ENCODE measurements at regions not wholly inside any gene's neighbourhood (a gene's known extent, or its start where the extent isn't known, plus 50 kb on each side); places are given as distances from the start of the nearest gene placed in this dataset.
A peak's percentile ranks its signal among the peaks of the same experiment; 100 is the strongest.
"Not testable (repeated sequence)": the region's sequence is repeated elsewhere in the genome, so short reads cannot be mapped to it uniquely, and the experiment has no call there.

DNA sequence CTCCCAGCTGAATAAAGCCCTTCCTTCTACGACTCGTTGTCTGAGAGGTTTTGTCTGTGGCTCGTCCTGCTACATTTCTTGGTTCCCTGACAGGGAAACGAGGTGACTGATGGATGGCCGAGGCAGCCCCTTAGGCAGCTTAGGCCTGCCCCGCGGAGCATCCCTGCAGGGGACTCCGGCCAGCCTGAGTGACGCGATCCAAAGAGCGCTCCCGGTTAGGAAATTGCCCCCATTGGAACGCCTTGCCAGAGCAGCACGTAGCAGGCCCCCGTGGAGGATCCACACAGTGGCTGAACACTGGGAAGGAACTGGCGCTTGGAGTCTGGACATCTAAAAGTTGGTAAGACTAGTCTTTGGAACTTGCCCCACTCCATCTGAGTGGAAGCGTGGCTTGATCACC is 296.8 kb upstream of the SGCG start:
- peak overlapping the region; percentile 93 to 99 (median 94) for H3K27ac Mint-ChIP-seq

GRCh38 chr13:22886061-22886460 is 294.7 kb upstream of the SGCG start:
- not testable (repeated sequence) for H4K8ac ChIP-seq (replicated peaks; ENCODE audit: insufficient read length, low read depth, low read length); H3K23me2 ChIP-seq (ENCODE audit: insufficient read length, low read depth, low read length, poor library complexity, severe bottlenecking); H3K9me3 ChIP-seq (ENCODE audit: control insufficient read depth, low read depth, low read length); H3K4me2 ChIP-seq (ENCODE audit: insufficient read depth, insufficient read length, low read length); H3K79me2 ChIP-seq (ENCODE audit: insufficient read depth, low read length); H2BK5ac ChIP-seq (ENCODE audit: insufficient read length, low read length); H3T11ph ChIP-seq (ENCODE audit: low read length); H3K9ac ChIP-seq (ENCODE audit: extremely low read depth, insufficient read length, low read length); H3K27ac ChIP-seq (ENCODE audit: insufficient read length, low read depth, low read length); H3K27me3 Mint-ChIP-seq (ENCODE audit: low read depth); H4K20me1 ChIP-seq (ENCODE audit: control insufficient read depth, insufficient read depth, insufficient read length); H4K5ac ChIP-seq (ENCODE audit: insufficient read length, low read depth, low read length); H3K4me1 ChIP-seq (ENCODE audit: insufficient read depth, low read length); H3K4ac ChIP-seq (ENCODE audit: low read depth, low read length); H3K14ac ChIP-seq (ENCODE audit: insufficient read depth, low read length); H3K56ac ChIP-seq (ENCODE audit: insufficient read length, low read depth, low read length); H2BK20ac ChIP-seq (ENCODE audit: low read depth, low read length, poor library complexity, severe bottlenecking); H2BK120ac ChIP-seq (ENCODE audit: low read depth, low read length, poor library complexity, severe bottlenecking); H3K18ac ChIP-seq (ENCODE audit: insufficient read length, low read depth, low read length); H4K91ac ChIP-seq (ENCODE audit: insufficient read length, low read depth, low read length); H2AFZ ChIP-seq (ENCODE audit: low read length); DNase-seq; H3K36me3 Mint-ChIP-seq (ENCODE audit: insufficient read depth in 1 of 3, low read depth in 3 of 3); H3K23ac ChIP-seq (ENCODE audit: insufficient read length, low read depth, low read length); H3K79me1 ChIP-seq (ENCODE audit: insufficient read depth, low read depth, low read length, poor library complexity, severe bottlenecking); H2BK15ac ChIP-seq (ENCODE audit: low read depth, low read length); H3K27me3 ChIP-seq (ENCODE audit: insufficient read depth, low read length); H2BK12ac ChIP-seq (ENCODE audit: insufficient read length, low read depth, low read length); H2AK5ac ChIP-seq (ENCODE audit: insufficient read length, low read length)
- Mint-ChIP-seq H3K4me1 (peaks cover 53 to 57% of the 10 kb centered on the region in 2 experiments), H3K9me3 (peaks cover under 1 to 11% of the 10 kb centered on the region in 2 experiments), H3K4me3 (peak overlapping the region; percentile 11 to 20; a peak in 4 of 5 replicates), H3K27ac (peak overlapping the region in 1 of 3 experiments; percentile 10; a peak in 1 of 7 replicates)
- no CpG with 5 or more reads among the region's 8 CpGs for WGBS (ENCODE audit: extremely low coverage, insufficient read length, low lambda C conversion rate)

More for the DNA sequence above, 296.8 kb upstream of the SGCG start:
- Histone ChIP-seq H4K8ac (replicated peaks; ENCODE audit: insufficient read length, low read depth, low read length) (no peak overlapping the region), H3K79me2 (ENCODE audit: insufficient read depth, low read length) (no peaks in the 10 kb centered on the region), H3K23ac (ENCODE audit: insufficient read length, low read depth, low read length) (no peak overlapping the region), H3K14ac (ENCODE audit: insufficient read depth, low read length) (peak overlapping the region; percentile 63; the same call in 1 of the 2 replicates), H3K4ac (ENCODE audit: low read depth, low read length) (no peak overlapping the region), H3K79me1 (ENCODE audit: insufficient read depth, low read depth, low read length, poor library complexity, severe bottlenecking) (no peaks in the 10 kb centered on the region), H4K5ac (ENCODE audit: insufficient read length, low read depth, low read length) (no peak overlapping the region), H3K4me2 (ENCODE audit: insufficient read depth, insufficient read length, low read length) (no peak overlapping the region), H2BK15ac (ENCODE audit: low read depth, low read length) (no peak overlapping the region), H3K9ac (ENCODE audit: extremely low read depth, insufficient read length, low read length) (no peak overlapping the region), H3T11ph (ENCODE audit: low read length) (no peak overlapping the region), H4K91ac (ENCODE audit: insufficient read length, low read depth, low read length) (no peak overlapping the region), H2AFZ (ENCODE audit: low read length) (no peak overlapping the region), H3K56ac (ENCODE audit: insufficient read length, low read depth, low read length) (no peak overlapping the region), H3K23me2 (ENCODE audit: insufficient read length, low read depth, low read length, poor library complexity, severe bottlenecking) (peaks cover 6% of the 10 kb centered on the region), H3K18ac (ENCODE audit: insufficient read length, low read depth, low read length) (peak overlapping the region; percentile 65), H3K9me3 (ENCODE audit: control insufficient read depth, low read depth, low read length) (no peaks in the 10 kb centered on the region), H2BK120ac (ENCODE audit: low read depth, low read length, poor library complexity, severe bottlenecking) (no peak overlapping the region), H3K4me1 (ENCODE audit: insufficient read depth, low read length) (peaks cover 4% of the 10 kb centered on the region; the same call in 1 of the 2 replicates), H2BK20ac (ENCODE audit: low read depth, low read length, poor library complexity, severe bottlenecking) (no peak overlapping the region), H2BK5ac (ENCODE audit: insufficient read length, low read length) (no peak overlapping the region), H3K27me3 (ENCODE audit: insufficient read depth, low read length) (no peaks in the 10 kb centered on the region), H4K20me1 (ENCODE audit: control insufficient read depth, insufficient read depth, insufficient read length) (no peaks in the 10 kb centered on the region), H3K27ac (ENCODE audit: insufficient read length, low read depth, low read length) (no peak overlapping the region), H2AK5ac (ENCODE audit: insufficient read length, low read length) (no peak overlapping the region), H2BK12ac (ENCODE audit: insufficient read length, low read depth, low read length) (no peak overlapping the region)
- peak; percentile 55 for DNase-seq
- no CpG with 5 or more reads among the region's 17 CpGs for WGBS (ENCODE audit: extremely low coverage, insufficient read length, low lambda C conversion rate)
- Mint-ChIP-seq H3K36me3 (ENCODE audit: insufficient read depth in 1 of 3, low read depth in 3 of 3) (peaks cover 0 to 5% (median 0%) of the 10 kb centered on the region in 3 experiments; a peak in 3 of 7 replicates), H3K9me3 (peaks cover 3 to 4% of the 10 kb centered on the region in 2 experiments; a peak in 2 of 5 replicates), H3K4me1 (peaks cover 63 to 69% of the 10 kb centered on the region in 2 experiments), H3K27me3 (ENCODE audit: low read depth) (no peaks in the 10 kb centered on the region; the same call in 1 of the 2 replicates), H3K4me3 (peak overlapping the region; percentile 63 to 65)
- TF ChIP-seq CTCF (conservative IDR thresholded peaks at IDR 0.05), result no peak
